ENCODE measurements at regions not wholly inside any gene's neighbourhood (a gene's known extent, or its start where the extent isn't known, plus 50 kb on each side); places are given as distances from the start of the nearest gene placed in this dataset.

GRCh38 chr17:55605705-55606487 is 94.6 kb upstream of the SMIM36 start:
- TF ChIP-seq POLR2A (IDR thresholded peaks at IDR 0.05; ENCODE audit: low read length) (no peak), GATA1 (IDR thresholded peaks at IDR 0.05; ENCODE audit: low read depth, low read length) (no peak)

Data from erythroblast (primary cell).